Activated CD4-positive, alpha-beta T cell treated with anti-CD3 and anti-CD28 coated beads, Interleukin-2, amount 50 U/mL, for 48 hours (primary cell): ENCODE measurements at regions not wholly inside any gene's neighbourhood (a gene's known extent, or its start where the extent isn't known, plus 50 kb on each side); places are given as distances from the start of the nearest gene placed in this dataset.
"Not testable (repeated sequence)": the region's sequence is repeated elsewhere in the genome, so short reads cannot be mapped to it uniquely, and the experiment has no call there.

Experiments
- DNase-seq, 2 experiments: peaks; one replicate each; pipeline ENCODE4 v3.0.0-alpha.2; 2020

DNA sequence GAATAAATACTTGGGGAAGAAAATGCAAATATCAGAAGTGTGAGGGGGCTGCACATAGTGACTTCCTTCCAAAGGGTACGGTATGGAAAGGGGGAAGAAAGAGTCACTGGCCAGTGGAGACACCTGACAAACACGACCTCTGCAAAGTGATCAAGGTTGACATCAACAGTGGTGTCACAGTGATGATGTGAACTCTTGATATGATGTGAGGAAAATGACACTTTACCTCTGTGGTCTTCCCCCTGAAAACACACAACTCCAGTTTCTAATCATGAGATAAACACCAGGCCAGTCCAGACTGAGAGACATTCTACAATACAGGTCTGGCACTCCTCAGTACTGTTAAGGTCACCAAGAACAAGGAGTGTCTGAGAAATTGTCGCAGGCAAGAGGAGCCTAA lies 169.7 kb downstream of the BUB3 start:
- no peak for DNase-seq

DNA sequence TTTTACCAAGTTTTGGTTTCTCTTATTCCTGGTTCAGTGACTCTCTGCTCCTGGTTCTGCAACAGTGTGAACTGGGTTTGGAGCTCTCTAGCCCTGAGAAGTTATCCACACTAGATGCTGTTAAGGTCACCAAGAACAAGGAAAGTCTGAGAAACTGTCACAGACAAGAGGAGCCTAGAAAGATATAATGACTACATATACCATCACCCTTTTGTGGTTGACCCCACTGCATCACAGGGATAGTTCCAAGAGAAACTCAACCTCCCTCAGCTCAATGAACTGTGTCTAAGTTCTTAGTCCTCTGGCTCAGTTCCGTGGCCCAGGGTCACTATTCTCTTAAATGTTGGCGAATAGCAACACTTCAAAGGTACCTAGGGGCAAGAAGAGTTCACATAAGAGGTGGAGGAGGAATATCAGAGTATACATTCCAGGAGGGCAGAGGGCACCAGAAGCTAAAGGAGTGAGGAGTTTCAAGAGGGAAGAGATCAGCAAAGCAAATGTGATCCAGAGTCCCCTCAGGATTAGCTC lies 171.5 kb downstream of the BUB3 start:
- no peak for DNase-seq

DNA sequence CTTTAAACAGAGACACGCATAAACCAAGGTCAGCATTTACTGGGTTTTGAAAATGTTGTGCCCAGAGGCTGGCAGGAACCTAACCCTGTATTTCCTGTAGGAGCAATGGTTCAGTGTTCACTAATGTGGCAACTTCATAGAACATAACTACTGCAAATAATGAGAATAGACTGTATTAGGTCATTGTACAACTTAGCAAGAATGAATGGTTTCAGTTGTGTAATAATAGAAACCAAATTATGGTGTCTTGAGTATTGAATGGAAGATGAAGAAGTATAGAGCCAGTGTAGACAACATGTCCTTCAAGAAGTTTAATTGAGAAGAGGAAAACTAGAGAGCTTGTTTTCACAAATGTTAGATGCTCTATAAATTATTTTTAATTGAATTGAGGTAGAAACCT lies 172.5 kb downstream of the BUB3 start:
- no peak for DNase-seq

DNA sequence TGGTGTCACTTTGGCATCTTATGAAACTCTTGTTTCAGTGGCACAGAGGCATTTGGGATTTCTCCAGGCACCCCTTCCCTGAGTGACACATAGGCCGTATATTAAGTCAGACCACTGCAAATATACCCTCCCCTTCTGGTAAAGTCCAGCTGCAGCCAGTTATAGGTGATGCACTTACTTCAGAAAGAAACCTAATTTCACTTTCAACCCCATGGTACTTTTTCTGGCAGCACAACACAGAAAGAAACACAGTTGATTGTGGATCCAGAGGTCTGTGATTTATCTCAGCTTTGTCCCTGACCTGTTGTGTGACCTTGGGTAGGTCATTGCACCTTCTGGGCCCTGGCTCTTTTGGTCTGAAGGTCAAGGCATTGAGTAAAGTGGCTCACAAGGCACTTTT lies 173.2 kb downstream of the BUB3 start:
- DNase-seq: no peak

DNA sequence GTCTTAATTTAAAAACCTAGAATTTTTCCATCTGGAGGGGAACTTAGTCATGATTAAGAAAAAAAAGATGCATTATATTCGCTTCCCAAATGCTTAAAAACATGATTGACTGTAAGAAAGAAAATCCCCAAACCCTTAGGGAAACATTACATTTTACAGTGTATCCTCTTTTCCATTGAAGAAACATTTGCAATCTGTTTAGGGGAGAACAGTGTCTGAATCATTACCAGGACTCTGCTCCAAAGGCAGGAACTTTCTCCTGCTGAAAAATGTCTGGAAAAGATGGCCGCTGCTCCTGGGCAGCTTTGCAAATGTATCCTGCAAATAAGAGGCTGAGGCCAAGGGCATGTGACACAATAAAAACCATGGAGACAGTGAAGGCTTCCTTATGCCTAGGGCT lies 173.7 kb downstream of the BUB3 start:
- DNase-seq: no peak

DNA sequence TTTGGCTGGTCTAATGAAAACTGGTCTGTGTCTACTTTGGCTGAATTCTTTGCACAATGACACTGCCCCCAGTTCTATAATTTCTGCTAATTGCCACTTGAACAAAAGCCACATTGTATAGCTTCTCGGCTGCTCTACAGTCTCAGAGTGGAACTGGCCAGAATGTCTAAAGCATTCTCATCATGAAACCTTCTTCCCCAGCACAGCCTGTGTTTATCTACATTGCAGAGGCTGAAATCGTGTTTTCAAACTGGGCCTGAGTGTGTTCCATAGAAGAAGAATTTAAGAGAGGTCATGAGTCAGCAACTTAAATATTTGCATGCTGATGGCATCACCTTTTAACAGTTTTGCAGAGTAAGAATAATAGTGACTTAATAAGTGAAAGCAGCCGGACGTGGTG lies 177.2 kb downstream of the BUB3 start:
- no peak for DNase-seq

DNA sequence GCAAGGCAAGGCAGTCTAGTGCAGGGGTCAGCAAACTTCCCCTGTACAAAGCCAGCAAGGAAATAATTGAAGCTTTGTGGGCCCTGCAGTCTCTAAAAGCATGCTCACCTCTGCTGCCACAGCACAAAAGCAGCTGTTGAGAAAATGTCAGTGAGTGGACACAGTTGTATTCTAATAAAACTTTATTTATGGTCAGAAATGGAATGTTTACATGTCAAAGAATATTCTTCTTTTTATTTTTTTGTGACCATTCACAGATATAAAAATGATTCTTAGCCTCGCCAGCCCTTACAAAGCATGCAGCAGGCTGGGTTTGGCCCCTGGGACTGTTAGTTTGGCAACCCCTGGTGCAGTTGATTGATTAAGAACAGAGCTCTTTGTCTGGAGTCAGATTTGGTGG lies 192.4 kb downstream of the BUB3 start:
- no peak for DNase-seq

DNA sequence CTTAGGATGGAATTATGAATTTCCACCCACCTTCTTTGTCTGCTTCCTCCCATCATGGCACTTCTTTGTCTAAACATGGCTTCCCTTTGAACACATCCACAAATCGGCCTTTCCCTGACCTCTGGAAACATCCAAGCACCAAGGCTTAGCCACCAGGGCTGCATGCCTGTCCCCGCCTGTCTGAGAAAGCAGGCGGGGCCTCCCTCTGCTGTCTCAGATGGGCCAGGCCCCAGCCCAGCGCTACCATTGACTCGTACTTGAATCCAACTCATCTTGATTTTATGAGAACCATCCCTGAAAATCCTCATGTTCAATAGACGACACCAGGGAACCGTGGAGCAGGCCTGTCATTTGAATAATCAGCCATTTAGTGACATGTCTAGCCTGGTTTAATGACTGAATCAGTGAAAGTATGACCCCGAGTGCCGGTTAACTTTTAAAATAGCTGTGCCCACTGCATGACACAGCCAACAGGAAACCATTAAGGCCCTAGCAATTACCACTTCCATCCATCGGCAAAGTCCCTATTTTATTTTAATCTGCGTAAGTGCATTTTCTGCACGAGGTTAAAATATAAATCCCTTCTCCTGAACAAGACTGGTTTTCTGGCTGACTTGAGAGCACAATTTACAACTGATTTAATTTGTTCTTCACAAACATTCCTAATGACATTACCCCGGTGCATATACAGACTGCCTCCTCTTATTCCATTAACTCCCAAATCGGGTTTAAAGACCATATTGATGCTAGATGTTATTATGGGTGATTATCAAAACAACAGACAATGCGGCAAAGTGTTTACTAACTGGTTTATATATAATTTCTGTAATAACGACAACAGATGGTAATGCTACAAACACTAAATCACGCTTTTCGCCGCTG lies 194.7 kb downstream of the BUB3 start:
- DNase-seq: no peak

DNA sequence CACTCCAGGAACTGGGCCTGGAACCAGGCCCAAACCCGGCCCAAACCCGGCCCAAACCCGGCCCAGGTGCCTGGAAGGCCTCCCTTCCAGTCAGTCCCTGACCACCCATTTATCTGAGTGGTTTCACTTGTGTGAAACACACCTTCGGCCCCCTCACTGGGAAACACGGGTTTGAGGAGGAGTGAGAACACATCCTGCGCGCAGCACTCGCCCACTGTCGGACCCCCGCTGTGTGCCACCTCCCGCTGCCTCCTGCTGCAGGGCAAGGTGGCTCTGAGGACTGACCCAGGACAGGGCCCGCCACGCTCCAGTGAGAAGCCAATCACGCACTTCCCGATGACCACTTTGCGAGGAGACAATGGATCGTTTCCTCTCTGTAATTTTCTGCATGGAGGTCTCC lies 197.5 kb downstream of the BUB3 start:
- no peak for DNase-seq

DNA sequence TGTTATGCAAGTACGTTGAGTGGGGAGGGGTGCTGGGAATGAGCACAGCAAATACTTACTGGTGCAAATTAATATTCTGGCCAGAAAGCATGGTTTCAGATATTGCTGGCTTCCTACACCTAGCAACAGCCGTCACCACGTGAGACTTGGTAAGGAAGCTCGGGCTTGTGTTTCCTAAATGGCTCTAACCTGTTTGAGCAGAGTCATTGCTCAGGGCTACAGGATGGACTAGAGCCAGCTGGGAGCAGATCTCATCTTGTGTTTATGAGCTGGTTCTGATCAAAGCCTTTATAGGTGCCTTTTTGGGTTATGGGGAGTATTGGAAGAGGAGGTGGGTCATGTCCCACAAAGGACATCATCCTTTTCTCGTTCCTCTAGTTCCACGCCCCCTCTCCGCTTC lies 200.3 kb downstream of the BUB3 start:
- DNase-seq: no peak

DNA sequence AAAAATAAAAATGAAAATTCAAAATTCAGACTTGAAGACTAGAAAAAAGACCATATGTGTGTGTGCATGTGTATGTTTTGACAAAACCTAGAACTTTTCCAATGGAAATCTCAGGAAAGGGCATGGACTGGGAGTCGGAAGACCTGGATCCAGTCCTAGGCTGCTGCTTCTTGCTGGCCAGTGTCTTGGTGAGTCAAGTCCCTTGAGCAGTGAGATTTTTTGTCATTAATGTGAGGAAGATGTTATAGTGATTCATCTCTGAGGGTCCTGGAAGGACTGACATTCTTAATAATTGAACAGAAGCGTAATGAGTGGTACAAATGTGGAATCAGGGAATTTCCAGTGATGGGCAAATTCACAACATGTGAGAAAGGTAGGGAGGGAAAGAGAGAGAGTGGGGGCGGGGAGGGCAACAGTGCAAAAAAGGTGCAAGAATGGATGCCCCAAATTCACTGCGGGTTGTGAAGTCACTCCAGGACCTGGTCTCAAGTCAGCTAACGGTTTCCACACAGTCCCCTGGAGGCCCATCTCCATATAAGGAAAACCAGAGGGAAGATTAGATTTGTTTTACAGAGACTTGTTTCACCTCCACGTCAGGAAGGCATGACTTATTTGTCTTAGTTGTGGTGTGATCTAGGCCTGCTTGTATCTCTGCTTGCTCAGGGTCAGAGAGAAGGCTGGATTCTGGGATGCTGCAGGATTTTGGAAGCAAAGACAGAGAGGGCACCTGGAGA lies 201.7 kb downstream of the BUB3 start:
- DNase-seq: no peak

DNA sequence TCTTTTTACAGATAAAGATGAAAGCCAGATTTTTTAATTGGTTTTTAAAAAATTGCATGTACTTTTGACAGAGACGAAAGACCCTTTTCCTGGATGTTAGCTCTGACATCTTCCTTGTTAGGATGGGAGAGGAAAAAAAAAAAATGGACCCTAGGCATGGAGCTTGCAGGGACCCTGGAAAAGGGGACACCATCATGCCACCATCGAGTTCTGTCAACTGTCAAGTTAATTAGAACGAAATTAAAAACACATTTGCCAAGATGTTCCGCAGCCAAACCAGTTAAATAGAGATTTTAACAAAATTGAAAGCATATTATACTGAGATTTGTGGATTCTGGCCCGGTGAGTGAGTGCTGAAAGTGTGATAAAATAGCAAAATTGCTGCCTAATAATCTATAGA lies 202.6 kb downstream of the BUB3 start:
- DNase-seq: no peak

DNA sequence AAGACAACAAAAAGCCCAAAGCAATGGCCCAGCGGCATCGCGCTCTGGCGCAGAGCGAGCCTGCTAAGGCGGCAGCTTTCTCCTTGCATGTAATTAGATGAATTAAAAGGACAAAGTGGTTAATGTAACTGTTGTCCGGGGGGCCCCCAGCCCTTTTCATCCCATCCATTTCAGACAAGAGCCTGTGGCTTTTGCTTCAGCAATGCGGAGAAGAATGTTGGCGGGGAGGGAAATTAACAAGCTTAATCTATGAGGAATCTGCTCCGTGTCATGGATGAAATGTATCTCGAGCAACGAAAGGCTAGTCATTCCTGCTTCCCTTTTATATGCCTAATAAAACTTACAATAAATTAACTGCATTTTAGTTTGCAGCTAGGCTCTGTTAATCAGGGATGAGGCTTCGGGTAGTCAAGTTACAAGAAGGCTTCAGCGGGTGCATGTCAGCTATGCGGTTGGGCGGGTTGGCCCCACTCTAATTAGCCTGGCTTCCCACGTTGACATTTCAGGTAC lies 203.3 kb downstream of the BUB3 start:
- no peak for DNase-seq

DNA sequence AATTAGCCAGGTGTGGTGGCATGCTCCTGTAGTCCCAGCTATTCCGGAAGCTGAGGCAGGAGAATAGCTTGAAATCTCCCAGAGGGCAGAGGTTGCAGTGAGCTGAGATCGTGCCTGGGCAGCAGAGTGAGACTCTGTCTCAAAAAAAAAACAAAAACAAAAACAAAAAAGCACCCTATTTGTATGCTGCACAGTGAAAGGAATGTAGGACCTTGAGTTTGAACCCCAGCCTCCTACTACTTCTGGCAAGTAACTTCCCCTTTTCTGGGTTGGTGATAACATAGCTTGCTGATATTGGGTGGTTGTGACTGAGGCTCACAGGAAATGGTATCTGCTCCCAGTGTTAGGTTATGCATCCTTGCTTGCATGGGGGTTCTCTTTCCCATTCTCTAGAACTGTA lies 205.3 kb downstream of the BUB3 start:
- no peak for DNase-seq

DNA sequence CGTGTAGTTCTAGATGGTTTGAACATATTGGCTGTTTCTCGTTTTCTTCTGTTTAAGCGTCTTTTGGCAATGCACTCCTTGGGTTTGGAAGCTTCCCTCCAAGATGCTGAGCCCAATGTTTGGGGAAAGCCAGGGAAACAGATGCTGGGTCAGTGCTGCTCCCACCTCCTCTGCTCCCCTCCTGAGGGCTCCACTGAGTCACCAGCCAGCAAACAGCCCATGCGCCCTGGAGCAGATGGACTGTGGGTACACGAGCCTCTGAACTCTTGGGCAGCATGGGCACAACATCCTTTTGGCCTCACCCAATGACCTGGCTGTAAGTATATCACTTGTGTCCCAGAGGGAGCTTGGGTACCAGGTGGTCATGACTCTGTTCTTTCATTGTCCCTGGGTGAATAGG lies 207.6 kb downstream of the BUB3 start:
- DNase-seq: no peak

DNA sequence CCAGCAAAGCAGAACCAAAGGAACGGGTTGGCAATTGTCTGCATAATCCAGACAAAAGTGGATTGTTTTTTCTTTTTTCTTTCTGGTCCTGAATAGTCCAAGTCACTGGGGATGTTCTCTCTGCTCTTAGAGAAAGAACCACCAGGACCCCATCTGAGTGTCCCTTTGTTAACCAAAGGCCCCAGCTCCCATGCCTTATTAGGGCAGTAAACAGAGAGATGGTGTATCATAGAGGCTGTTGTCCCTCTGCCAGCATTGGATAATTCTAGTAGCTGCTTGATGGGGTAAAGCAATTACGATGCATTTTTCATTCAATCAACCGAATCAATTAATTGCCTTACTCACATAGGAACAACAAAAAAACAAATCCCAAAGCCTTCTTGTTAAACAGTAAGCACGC lies 213.0 kb downstream of the BUB3 start:
- DNase-seq: no peak

DNA sequence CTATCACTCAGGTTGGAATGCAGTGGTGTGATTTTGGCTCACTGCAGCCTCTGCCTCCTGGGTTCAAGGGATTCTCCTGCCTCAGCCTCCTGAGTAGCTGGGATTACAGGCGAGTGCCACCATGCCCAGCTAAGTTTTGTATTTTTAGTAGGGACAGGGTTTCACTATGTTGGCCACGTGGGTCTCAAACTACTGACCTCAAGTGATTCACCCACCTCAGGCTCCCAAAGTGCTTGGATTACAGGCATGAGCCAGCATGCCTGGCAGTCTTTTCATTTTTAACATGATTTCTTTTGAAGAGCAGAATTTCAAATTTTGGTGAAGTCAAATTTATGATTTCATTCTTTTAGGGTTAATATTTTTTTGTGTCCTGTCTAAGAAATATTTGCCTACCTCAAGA lies 217.4 kb downstream of the BUB3 start:
- not testable (repeated sequence) for DNase-seq

DNA sequence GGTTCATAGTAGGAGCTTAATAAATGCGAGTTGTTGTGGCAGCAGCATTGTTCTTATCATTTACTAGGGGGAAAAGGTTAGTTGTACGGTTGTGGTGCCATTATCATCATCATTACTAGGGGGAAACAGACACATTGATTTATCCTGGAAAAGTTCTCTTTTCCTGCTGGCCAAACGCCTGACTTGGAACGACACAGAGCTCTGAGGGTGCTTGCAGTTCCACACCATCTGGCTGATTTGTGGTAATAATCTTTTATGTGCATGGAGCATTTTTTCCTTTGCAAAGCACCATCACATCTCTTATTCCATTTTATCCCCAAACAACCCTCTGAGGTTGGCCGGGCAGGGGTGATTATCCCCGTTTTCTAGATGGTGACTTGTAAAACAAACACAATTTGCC lies 219.4 kb downstream of the BUB3 start:
- no peak for DNase-seq

DNA sequence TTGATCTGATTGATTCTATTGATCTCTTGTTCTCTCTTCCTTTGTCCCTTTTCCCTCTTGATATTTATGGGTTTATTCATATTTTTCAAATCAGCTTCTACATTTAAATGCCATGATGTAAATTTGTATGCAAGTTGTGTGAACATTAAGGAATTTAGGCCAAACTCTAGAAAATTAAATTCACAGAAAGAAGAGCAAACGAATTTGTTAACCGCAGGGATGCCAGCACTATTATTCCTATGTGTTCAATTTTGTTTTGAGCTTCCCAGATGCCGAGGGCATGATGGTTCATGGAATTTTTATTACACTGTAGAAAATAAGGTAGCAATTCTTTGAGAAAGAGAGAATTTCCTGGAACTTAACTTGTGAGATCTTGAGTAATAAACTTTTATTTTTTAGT lies 220.9 kb downstream of the BUB3 start:
- DNase-seq: no peak

DNA sequence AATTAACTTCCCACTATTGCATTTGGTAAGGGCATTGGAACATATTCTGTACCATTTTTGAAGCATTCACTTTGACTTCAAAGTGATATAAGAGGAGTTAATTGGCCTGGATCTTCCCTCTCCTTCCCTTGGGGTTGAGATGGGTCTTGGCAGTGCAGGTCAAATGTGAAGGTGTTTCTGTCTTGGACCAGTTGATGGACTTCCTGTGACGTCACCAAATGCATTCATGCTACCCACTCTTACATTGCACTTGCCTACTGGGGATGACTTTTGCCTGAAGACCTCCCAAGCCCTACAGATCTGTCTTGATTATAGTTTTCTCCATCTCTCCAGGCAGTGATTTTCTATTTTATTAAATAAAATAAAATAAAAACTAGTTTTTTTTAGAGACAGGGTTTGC lies 221.5 kb downstream of the BUB3 start:
- DNase-seq: no peak

DNA sequence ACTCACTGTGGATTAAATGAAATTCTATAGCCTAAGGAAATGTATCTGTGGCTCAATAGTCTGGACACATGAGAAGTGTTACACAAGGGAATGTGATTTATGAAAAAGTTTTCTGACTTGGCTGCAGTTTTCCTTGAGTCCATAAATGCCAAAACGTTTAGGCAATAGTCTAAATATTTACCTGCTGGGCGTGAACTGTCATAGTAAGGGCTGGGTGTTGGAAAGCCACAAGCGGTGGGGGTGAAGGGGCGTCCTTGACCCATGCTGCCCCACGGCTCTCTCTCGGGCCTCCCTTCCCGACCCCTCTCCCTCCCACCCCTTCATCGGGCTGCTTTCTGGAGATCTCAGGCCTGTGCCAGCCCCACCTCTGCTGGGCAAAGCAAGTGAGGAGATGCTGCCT lies 223.7 kb downstream of the BUB3 start:
- DNase-seq: no peak

DNA sequence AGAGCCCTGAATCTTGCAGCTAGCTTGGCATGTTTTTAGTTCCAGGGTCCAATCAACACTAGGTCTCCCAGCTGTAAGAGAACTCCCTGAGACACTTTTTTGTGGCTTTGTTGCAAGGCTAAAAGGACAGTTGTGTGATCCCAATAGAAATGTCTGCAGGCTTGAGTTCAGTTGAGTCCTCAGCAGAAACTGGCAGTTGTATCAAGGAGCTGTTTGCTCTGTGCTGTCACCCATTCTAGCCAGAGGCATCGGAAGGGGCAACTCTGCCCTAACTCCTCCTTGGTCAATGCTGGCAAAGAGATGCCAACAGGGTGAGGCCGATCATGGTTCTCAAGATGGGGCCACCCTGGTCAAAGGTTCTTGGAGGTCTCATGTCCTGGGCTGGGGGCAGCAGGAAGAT lies 224.1 kb downstream of the BUB3 start:
- DNase-seq: no peak

DNA sequence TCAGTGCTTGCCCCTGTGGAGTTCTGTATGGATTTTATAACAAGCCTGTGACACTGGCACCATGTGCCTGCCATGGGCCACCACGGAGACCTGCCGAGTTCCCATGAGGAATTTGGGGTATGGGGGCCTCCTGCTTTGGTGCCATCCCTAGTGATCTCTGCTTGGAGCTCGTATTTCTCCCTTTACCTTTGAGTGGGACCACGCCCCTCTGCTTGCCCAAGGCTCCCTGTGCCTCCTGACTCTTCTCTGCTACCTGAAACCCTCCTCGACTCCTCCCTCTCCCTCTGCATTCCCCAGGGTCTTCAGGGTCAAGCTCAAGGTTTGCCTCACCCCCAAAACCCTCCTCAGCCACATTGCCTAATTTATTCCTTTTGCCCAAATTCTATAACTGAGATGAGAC lies 225.0 kb downstream of the BUB3 start:
- no peak for DNase-seq

DNA sequence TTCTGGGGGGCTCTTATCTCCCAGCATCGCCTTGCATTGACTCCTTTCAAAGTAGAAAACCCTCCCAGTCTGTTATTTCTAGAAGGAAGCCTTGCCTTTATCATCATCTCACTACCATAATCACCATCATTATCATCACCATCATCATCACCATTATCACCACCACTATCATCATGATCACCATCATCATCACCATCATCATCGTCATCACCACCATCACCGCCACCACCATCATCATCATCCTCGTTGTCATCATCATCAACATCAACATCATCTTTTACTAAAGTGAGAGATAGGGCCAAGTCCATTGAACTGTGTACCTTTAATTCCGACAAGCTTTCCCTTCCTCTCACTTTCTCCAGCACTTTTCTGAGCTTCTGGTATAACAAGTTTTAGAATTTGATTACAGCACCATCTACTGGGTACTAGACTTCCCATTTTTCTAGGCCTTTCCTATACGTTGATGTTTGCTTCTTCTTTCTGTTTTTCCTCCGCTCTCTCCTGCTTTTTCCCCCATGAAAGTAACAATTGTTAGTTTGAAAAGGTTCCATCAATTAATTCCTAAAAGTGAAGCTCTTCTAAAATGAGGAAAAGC lies 226.4 kb downstream of the BUB3 start:
- no peak for DNase-seq
